Lower leg skin (tissue), 3 donors: ENCODE measurements at regions not wholly inside any gene's neighbourhood (a gene's known extent, or its start where the extent isn't known, plus 50 kb on each side); places are given as distances from the start of the nearest gene placed in this dataset.

Source experiments
- CTCF ChIP-seq, 3 donors: fragments of 450-650 bp; IDR thresholded peaks; one replicate each; pipeline ENCODE4 v1.5.1; 2016; ENCODE audit warnings: antibody characterized with exemption in 3 of 3, mild to moderate bottlenecking in 3 of 3, moderate library complexity in 2 of 3
- POLR2A ChIP-seq, 2 donors: fragments of 450-650 bp; IDR thresholded peaks; one replicate each; pipeline ENCODE4 v1.6.1; 2016 to 2017; ENCODE audit warnings: antibody characterized with exemption in 2 of 2, mild to moderate bottlenecking in 1 of 2, moderate library complexity in 1 of 2

GRCh38 chr1:116854716-116855115, 55.0 kb upstream of the PTGFRN start:
- TF ChIP-seq CTCF (IDR thresholded peaks at IDR 0.05): no peak
- no peak for TF ChIP-seq POLR2A (IDR thresholded peaks at IDR 0.05)
